ENCODE measurements at regions not wholly inside any gene's neighbourhood (a gene's known extent, or its start where the extent isn't known, plus 50 kb on each side); places are given as distances from the start of the nearest gene placed in this dataset.

DNA sequence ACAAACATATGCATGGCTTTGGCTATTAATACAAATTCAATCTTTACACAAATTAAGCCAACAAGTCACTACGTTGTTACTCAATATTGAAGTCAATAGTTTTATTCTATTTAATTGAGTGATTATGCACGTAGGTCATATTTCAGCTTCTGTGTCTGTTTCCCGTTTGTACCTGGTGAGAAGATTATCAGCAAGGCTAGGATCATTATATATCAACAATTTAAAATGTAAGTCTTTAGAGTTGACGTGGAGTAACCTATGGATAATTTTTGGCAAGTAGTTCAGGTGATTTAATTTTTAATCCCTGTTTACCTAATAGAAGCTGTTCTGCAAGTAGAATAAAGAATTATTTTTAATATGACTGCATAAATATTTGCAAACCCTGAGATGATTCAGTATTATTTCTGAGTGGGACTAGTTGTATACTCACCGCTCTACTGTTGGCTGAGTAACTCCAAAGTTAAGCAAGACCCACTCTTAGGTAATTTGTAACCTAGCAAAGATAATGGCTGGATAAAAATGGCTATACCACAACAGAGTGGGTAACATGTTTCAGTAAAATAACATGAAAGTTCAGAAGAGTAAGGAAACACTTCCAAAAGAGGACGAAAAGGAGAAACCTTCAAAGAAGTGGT, 161.0 kb downstream of the HGF start:
- in situ Hi-C loops (cut with HindIII; ENCODE audit: low sequenced_read_pairs), result no loop called here
- no peak for DNase-seq (ENCODE audit: low read depth, low spot score)
- H3K4me3 ChIP-seq (ENCODE audit: low read depth, low read length), result no peak overlapping the region
- TF ChIP-seq, protein P1, sequence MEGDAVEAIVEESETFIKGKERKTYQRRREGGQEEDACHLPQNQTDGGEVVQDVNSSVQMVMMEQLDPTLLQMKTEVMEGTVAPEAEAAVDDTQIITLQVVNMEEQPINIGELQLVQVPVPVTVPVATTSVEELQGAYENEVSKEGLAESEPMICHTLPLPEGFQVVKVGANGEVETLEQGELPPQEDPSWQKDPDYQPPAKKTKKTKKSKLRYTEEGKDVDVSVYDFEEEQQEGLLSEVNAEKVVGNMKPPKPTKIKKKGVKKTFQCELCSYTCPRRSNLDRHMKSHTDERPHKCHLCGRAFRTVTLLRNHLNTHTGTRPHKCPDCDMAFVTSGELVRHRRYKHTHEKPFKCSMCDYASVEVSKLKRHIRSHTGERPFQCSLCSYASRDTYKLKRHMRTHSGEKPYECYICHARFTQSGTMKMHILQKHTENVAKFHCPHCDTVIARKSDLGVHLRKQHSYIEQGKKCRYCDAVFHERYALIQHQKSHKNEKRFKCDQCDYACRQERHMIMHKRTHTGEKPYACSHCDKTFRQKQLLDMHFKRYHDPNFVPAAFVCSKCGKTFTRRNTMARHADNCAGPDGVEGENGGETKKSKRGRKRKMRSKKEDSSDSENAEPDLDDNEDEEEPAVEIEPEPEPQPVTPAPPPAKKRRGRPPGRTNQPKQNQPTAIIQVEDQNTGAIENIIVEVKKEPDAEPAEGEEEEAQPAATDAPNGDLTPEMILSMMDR (IDR thresholded peaks at IDR 0.05; ENCODE audit: low read depth, low read length), result no peak

GRCh38 chr7:81607987-81608386, 161.9 kb downstream of the HGF start:
- TF ChIP-seq, protein P1 (IDR thresholded peaks at IDR 0.05; ENCODE audit: low read depth, low read length), result no peak
- in situ Hi-C loops (cut with HindIII; ENCODE audit: low sequenced_read_pairs), result no loop called here
- DNase-seq (ENCODE audit: low read depth, low spot score), result no peak
- no peak overlapping the region for H3K4me3 ChIP-seq (ENCODE audit: low read depth, low read length)

DNA sequence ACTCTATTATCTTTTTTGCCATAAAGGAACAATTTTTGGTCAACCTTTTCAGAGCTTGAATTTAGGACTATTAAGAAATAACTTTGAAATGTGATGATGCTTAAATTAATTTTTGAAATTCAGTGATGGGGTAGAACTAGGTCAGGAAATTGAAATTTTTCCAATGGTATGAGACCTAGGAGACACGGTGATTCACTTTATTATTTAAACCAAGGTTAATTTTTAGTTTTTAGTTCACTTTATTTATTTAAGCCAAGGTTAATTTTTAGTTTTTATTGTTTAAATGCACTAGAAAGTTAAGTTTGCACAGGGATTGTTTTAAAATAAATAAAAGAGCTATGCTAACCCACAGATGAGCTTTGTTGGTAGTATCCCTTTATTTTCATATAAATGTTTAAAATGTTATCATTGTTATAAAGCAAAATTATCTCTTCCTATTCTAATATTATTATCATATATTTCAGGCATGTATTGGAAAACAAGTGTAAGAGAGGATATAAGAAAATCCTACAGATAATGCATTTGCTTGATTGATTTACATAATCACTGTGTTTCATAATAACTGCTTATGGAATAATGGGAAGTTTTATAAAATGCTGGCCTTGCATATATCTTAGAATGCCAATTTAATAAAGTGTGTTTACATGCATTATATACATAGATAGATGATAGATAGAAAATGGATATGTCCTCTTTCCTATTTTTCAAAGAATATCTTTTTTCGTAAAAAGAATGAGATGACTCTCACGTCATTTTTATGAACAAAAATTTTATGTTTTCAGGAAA, 163.6 kb downstream of the HGF start:
- no peak for DNase-seq (ENCODE audit: low read depth, low spot score)
- H3K4me3 ChIP-seq (ENCODE audit: low read depth, low read length), result no peak overlapping the region
- TF ChIP-seq, protein P1 (IDR thresholded peaks at IDR 0.05; ENCODE audit: low read depth, low read length), result no peak
- in situ Hi-C loops (cut with HindIII; ENCODE audit: low sequenced_read_pairs), result no loop called here

DNA sequence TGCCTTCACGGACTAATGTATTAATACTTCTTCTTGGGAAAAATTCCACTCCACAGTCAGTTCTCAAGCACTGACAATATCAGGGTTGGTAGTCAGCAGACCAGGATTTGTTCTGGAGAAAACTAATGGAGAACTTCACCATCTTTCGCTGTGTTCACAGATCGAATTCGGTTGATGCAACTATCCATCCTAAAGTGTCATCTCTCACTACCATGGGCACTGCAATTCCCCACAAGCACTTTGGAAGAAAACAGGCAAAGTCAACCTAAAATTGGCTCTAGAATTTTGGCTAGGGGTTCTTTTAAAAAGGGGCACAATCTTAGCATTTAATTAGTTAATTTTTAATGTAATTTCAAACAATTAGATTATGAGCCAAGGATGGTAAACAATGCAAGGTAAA, 164.4 kb downstream of the HGF start:
- no peak for DNase-seq (ENCODE audit: low read depth, low spot score)
- TF ChIP-seq, protein P1 (IDR thresholded peaks at IDR 0.05; ENCODE audit: low read depth, low read length), result no peak
- H3K4me3 ChIP-seq (ENCODE audit: low read depth, low read length), result no peak overlapping the region
- in situ Hi-C loops (cut with HindIII; ENCODE audit: low sequenced_read_pairs), result no loop called here

DNA sequence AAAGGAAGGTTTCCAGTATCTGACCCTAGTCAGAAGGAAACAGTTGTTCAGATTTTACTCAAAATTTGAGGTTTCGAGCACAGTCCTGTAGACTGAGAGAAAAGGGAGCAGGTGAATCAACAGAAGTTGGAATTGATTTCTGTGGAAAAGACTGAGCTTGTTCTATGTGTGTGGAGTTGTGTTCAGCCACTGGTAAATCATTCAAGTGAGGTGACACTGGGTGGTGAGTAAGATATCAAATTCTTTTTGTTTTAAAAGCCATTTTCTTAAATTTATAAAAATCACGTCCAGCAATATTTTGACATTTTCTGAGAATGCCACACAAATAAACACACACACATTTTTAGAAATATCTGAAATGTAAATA, 165.1 kb downstream of the HGF start:
- in situ Hi-C loops (cut with HindIII; ENCODE audit: low sequenced_read_pairs), result no loop called here
- TF ChIP-seq, protein P1 (IDR thresholded peaks at IDR 0.05; ENCODE audit: low read depth, low read length), result no peak
- DNase-seq (ENCODE audit: low read depth, low spot score), result no peak
- no peak overlapping the region for H3K4me3 ChIP-seq (ENCODE audit: low read depth, low read length)

GRCh38 chr7:81604075-81604807, 165.6 kb downstream of the HGF start:
- no peak overlapping the region for H3K4me3 ChIP-seq (ENCODE audit: low read depth, low read length)
- DNase-seq (ENCODE audit: low read depth, low spot score), result peak; percentile 74
- in situ Hi-C loops (cut with HindIII; ENCODE audit: low sequenced_read_pairs), result no loop called here
- TF ChIP-seq, protein P1 (IDR thresholded peaks at IDR 0.05; ENCODE audit: low read depth, low read length), result no peak

All from astrocyte of the spinal cord (primary cell).